HG02943 (cell line): ENCODE measurements at regions not wholly inside any gene's neighbourhood (a gene's known extent, or its start where the extent isn't known, plus 50 kb on each side); places are given as distances from the start of the nearest gene placed in this dataset.
"Not testable (repeated sequence)": the region's sequence is repeated elsewhere in the genome, so short reads cannot be mapped to it uniquely, and the experiment has no call there.

ENCODE experiments used
- ATAC-seq: cut with Tn5 transposase; IDR thresholded peaks from one replicate; pipeline ENCODE4 v1.9.1; 2021; ENCODE audit warnings: mild to moderate bottlenecking, low read depth, moderate library complexity; ENCODE audit not compliant: unreplicated experiment

DNA sequence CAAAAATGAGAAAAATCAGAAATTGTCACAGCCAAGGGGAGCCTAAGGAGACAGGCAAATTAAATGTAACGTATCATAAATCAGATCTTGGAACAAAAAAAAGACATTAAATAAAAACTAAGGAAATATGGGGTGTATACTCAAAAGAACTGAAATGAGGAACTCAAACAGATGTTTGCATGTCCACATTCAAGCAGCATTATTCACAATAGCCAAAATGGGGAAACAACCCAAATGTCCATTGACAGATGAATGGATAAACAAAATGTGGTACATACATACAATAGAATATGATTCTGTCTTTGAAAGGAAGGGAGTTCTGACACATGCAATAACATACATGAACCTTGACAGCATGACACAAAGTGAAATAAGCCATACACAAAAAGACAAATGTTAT, 155.8 kb upstream of the KLF7 start:
- no peak for ATAC-seq

DNA sequence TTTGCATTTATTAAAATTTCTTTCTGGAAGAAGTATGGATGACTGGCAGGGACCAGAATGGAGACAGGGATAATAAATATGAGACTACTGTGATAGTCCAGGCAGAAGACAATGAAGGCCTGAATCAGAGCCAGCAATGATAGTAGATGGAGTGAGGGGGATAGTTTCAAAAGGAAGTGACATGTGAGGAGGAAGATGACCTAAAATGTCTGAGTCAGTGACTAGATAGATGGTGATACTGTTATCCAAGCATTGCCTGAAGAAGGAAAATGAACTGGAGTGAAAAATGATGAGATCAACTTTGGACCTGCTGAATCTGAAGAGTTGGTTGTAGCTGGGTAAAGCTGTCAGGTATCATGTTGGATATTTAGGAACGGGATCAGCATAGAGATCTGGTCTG, 158.3 kb upstream of the KLF7 start:
- no peak for ATAC-seq

DNA sequence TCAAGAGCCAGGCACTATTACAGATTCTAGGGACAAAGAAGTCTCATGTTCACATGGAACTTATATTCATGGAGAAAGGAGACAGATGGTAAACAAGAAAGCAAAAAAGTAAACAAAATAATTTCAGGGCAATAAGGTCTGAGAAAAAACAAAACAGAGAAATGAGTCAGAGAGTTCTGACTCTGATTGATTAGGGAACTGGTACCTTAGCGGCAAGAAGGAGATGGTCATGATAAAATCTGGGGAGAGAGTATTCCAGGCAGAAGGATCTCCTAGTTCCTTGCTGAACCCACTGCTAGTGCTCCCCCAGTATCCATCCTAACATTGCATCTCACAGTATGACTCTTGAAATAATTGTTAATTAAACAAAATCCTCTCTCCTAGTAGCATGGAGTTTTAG, 161.8 kb upstream of the KLF7 start:
- no peak for ATAC-seq

- ATAC-seq = no peak
Observed at GRCh38 chr2:207328944-207329386, 163.2 kb upstream of the KLF7 start.

DNA sequence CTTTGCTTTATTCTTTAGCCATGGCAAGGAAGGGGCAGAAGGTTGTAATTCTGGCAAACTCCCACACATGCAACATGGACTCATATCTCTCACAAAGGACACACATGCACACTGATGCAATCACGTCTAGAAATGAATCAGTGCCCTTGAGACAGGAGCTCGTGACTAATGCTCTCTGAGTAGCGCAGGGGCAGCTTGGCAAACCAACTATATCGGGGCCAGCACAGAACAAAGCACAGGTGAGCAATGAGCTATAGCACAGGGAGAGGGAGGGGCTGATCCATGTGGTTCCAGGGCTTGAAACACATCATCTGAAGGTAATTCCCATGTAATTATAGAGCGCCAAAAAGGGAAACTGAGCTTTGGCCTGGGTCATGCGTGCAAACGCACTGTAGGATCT, 165.2 kb upstream of the KLF7 start:
- ATAC-seq = no peak

- no peak for ATAC-seq
Observed at GRCh38 chr2:207331674-207332073, 165.9 kb upstream of the KLF7 start.

- no peak for ATAC-seq
Observed at GRCh38 chr2:207332480-207333212, 166.9 kb upstream of the KLF7 start.

DNA sequence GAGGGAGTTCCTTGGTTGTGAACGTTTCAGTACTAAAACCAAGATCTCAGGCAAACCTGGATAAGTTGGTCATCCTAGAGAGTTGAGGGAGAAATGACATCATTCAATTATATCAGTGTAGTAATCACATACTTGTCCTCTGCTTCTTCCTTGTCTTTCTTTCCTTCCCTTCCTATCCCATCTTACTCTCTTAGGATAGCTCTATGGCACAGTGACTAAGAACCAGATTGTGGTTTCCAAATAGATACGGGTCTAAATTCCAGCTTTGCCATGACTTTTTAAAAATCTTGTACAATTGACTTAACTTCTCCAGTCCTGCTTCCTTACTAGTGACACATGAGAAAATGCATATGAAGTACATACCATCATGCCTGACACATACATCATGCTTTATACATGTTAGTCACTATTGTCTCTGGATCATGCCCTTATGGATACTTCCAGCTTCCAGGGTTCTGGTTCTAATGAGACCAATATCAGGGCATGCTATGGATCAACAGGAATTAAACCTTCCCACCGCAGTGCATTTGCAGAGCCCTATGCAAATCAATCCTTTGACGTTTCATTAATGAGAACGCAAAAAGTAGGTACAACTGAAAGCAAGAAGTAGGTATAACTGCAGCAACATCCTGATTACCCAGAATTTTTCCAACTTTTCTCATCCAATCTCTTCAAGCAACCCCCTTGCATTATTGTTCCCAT, 168.0 kb upstream of the KLF7 start:
- ATAC-seq = no peak

- no peak for ATAC-seq
Observed at GRCh38 chr2:207334301-207334623, 168.5 kb upstream of the KLF7 start.

DNA sequence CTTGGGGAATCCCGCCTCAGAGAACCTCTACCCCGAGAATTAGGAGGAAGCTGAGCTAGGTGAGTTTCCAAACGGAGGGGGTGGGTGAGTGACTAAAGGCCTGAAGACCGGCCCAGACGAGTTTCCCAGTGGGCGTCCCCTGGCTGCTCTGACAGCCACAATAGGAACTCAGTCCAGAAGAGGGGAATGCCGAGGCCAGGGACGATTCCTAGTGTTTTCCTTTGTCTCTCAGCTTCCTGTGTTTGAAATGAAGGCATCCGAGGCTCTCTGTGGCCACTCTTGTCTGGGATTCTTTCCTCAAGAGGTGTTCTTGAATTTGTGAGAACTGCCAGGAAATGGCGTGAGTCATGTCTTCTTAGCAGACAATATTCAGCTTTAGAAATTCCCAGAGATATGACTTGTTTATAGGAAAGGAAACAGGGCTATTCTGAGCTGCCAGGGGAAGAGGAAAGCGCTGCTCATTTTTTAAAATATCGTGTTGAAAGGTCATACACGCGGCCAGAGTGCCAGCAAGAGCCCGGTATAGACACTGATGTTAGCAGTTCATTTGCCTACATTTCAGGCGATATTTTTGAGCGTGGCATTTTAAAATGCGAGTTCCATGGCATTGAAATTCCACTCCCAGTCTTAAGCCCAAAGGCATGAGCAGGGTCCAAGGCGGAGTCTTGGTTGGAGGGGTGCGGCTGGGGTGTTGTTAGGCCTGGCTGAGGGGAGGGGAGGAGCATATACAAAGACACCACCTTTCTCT, 169.1 kb upstream of the KLF7 start:
- no peak for ATAC-seq

GRCh38 chr2:207337234-207338219, 171.8 kb upstream of the KLF7 start:
- ATAC-seq = peak; percentile 61

DNA sequence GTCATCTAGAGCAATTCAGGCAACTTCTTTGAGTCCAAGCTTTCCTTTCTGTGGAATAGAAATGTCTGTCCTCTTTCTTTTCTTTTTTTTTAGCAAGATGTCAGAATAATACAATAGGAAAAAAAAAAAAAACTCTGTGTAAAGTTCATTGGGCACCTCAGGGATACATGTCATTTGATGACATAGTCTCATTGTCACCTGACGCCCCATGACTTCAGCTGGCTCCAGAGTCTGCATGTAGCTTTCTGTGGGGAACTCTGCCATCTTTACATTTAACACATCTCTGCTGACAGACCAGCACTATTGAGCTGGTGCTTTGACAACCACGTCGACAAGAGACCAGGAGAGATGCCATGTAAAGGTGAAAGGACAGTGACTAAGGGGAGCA, 172.5 kb upstream of the KLF7 start:
- no peak for ATAC-seq

DNA sequence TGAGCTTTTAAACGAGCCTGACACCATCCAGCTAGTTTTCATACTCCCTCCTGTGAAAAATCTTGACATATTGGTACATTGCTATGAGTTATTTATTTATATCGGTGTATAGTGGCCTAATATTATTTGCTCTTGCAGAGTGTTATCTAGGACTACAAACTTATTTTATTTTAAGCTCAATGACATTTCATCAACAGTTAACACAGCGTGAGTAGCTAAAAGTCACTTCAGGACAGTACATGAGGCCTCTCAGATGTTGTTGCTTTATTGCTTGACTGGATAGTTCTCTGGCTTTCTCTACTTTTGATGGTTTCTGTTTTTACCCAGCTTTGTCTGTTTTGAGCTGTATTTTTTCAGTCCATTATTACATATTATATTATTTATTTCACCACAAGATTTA, 172.9 kb upstream of the KLF7 start:
- no peak for ATAC-seq

GRCh38 chr2:207341112-207341750, 175.5 kb upstream of the KLF7 start:
- ATAC-seq = no peak

- ATAC-seq = no peak
Observed at GRCh38 chr2:207341804-207342203, 176.1 kb upstream of the KLF7 start.

- ATAC-seq = not testable (repeated sequence)
Observed at GRCh38 chr2:207344596-207345394, 179.0 kb upstream of the KLF7 start.

GRCh38 chr2:207351171-207351570, 178.6 kb upstream of the CREB1 start:
- no peak for ATAC-seq

DNA sequence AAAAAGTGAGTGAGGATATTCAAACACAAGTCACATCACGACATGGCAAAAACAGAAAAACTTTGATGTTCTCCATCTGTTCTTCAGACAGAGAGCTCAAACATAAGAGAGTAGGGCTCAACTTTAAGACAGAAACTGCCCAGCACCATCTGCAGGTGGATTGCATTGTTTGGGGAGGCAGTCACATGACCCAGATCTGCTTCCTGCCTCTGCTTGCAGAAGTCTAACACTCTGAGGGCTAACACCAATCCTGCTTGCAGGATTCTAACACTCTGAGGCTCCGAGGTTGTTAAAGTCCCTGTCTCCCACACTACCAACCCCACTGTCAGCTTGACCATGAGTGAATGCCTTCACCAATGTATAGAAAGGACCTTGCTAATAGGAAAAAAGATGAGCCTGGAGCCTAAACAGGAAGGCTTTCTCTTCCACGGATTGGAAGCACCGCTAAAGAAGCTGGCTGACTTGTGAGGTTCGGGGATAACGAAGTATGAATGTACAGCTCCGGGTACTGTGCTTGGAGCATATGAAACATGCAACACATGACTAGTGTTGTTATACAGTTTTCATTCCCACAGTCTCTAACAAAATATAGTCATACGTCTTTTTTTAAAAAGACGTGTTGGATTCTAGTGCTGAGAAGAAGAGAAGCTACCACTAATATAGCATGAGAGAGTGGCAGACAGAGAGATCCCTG, 176.6 kb upstream of the CREB1 start:
- ATAC-seq = no peak

- ATAC-seq = no peak
Observed at GRCh38 chr2:207353836-207354235, 175.9 kb upstream of the CREB1 start.
